HG02852 (cell line): ENCODE measurements at regions not wholly inside any gene's neighbourhood (a gene's known extent, or its start where the extent isn't known, plus 50 kb on each side); places are given as distances from the start of the nearest gene placed in this dataset.

ENCODE experiments used
- ATAC-seq: cut with Tn5 transposase; IDR thresholded peaks from one replicate; pipeline ENCODE4 v1.9.1; 2021; ENCODE audit warnings: mild to moderate bottlenecking, moderate library complexity; ENCODE audit not compliant: unreplicated experiment

GRCh38 chr5:117982691-117983090 is 1005.7 kb downstream of the DTWD2 start:
- no peak for ATAC-seq

GRCh38 chr5:117973785-117974184 is 1014.6 kb downstream of the DTWD2 start:
- no peak for ATAC-seq

GRCh38 chr5:117955831-117956230 is 1032.5 kb downstream of the DTWD2 start:
- ATAC-seq = no peak

- ATAC-seq = no peak
Measured at GRCh38 chr5:117954331-117954730, 1034.0 kb downstream of the DTWD2 start.

GRCh38 chr5:117953272-117953671 is 1035.1 kb downstream of the DTWD2 start:
- no peak for ATAC-seq

- no peak for ATAC-seq
Measured at GRCh38 chr5:117947836-117948235, 1040.5 kb downstream of the DTWD2 start.

- ATAC-seq = no peak
Measured at GRCh38 chr5:117947121-117947520, 1041.2 kb downstream of the DTWD2 start.

- ATAC-seq = no peak
Measured at GRCh38 chr5:117945258-117945657, 1043.1 kb downstream of the DTWD2 start.

- ATAC-seq = no peak
Measured at GRCh38 chr5:117943541-117943940, 1044.8 kb downstream of the DTWD2 start.

- ATAC-seq = no peak
Measured at GRCh38 chr5:117942861-117943519, 1045.4 kb downstream of the DTWD2 start.

- no peak for ATAC-seq
Measured at GRCh38 chr5:117893211-117893610, 1095.1 kb downstream of the DTWD2 start.

- no peak for ATAC-seq
Measured at GRCh38 chr5:117892360-117892759, 1096.0 kb downstream of the DTWD2 start.

- ATAC-seq = no peak
Measured at GRCh38 chr5:117889596-117889995, 1098.8 kb downstream of the DTWD2 start.

- ATAC-seq = peak; percentile 92
Measured at GRCh38 chr5:117888688-117889087, 1099.7 kb downstream of the DTWD2 start.

GRCh38 chr5:117881426-117882230 is 1106.7 kb downstream of the DTWD2 start:
- ATAC-seq = no peak

- no peak for ATAC-seq
Measured at GRCh38 chr5:117880932-117881331, 1107.4 kb downstream of the DTWD2 start.

- no peak for ATAC-seq
Measured at GRCh38 chr5:117877731-117878130, 1110.6 kb downstream of the DTWD2 start.

- ATAC-seq = no peak
Measured at GRCh38 chr5:117872798-117873368, 1115.5 kb downstream of the DTWD2 start.

- no peak for ATAC-seq
Measured at GRCh38 chr5:117869596-117869995, 1118.8 kb downstream of the DTWD2 start.

- ATAC-seq = no peak
Measured at GRCh38 chr5:117863586-117864296, 1124.6 kb downstream of the DTWD2 start.

GRCh38 chr5:117860550-117860949 is 1127.8 kb downstream of the DTWD2 start:
- no peak for ATAC-seq
